ENCODE measurements at regions not wholly inside any gene's neighbourhood (a gene's known extent, or its start where the extent isn't known, plus 50 kb on each side); places are given as distances from the start of the nearest gene placed in this dataset.
A peak's percentile ranks its signal among the peaks of the same experiment; 100 is the strongest.

DNA sequence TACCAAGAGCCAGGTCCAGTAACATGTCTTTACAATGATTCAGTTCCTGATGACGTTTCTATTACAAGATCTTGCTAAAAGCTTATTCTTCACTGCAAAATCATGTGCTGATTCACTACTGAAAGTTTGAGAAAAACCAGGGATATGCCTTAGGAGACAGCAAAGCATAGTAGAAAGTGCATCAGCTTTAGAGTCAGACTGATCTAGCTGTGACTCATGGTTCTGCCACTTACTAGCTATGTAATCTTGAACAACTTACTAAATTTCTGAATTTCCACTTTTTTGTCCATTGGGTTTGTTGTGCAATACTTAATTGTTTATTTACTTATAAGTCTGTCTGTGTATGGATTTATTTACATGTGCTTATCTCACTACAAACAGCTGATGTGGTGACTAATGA lies 198.5 kb upstream of the RSPO3 start:
- peak in 2 of 4 donors; percentile 42 to 44 for DNase-seq
- no peaks in the 10 kb centered on the region for H3K27me3 ChIP-seq
- H3K4me3 ChIP-seq, result no peak overlapping the region
- peak; percentile 60 for ATAC-seq
- H3K4me1 ChIP-seq, result no peaks in the 10 kb centered on the region
- H3K27ac ChIP-seq, result no peak overlapping the region
- no peaks in the 10 kb centered on the region for H3K36me3 ChIP-seq
- no peaks in the 10 kb centered on the region for H3K9me3 ChIP-seq
- TF ChIP-seq, protein P1, sequence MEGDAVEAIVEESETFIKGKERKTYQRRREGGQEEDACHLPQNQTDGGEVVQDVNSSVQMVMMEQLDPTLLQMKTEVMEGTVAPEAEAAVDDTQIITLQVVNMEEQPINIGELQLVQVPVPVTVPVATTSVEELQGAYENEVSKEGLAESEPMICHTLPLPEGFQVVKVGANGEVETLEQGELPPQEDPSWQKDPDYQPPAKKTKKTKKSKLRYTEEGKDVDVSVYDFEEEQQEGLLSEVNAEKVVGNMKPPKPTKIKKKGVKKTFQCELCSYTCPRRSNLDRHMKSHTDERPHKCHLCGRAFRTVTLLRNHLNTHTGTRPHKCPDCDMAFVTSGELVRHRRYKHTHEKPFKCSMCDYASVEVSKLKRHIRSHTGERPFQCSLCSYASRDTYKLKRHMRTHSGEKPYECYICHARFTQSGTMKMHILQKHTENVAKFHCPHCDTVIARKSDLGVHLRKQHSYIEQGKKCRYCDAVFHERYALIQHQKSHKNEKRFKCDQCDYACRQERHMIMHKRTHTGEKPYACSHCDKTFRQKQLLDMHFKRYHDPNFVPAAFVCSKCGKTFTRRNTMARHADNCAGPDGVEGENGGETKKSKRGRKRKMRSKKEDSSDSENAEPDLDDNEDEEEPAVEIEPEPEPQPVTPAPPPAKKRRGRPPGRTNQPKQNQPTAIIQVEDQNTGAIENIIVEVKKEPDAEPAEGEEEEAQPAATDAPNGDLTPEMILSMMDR (IDR thresholded peaks at IDR 0.05), result no peak
- intact Hi-C loops (cut with DNase I), result no loop called here

DNA sequence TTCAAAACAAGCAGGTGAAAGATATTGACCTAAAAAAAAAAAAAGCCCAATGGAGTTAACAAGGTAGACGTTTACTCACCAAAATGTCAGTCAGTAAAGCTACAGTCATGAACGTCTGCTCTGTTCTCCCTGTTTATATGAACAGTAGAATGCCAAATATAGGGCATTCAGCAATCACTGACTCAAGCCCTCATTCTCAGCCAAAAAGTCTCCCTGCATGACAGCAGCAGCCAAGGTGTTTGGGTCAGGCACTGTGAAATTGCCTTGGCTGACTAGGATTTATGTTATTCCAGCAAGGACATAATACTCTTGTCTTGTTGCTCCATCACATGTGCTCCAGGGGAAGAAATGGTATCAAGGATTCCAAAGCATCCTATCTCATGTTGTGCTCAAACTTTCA lies 194.7 kb upstream of the RSPO3 start:
- DNase-seq (no peak), ATAC-seq (no peak)
- TF ChIP-seq, protein P1 (IDR thresholded peaks at IDR 0.05), result no peak

DNA sequence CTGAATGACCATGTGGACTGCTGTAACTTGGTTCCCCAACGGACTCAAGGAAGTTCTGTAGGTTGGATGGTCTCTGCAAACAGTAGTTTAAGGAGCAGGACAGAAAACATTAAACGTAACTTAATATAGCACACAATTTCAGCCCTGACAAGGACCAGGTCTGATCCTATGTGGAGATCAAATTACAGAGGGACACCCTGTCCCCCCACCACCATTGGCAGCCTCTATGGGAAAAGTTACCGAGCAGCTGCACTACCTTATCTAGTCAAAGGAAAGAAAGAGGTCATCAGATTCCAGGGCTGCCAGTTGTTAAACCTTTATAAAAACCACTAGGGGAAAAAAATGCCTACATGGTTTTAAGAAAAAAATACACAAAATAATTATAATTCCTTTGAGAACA lies 191.5 kb upstream of the RSPO3 start:
- ATAC-seq (no peak), DNase-seq (no peak)
- TF ChIP-seq, protein P1 (IDR thresholded peaks at IDR 0.05), result no peak
- Histone ChIP-seq H3K27me3 (no peaks in the 10 kb centered on the region), H3K27ac (no peak overlapping the region), H3K9me3 (no peaks in the 10 kb centered on the region), H3K4me1 (no peaks in the 10 kb centered on the region), H3K36me3 (no peaks in the 10 kb centered on the region), H3K4me3 (no peak overlapping the region)
- intact Hi-C loops (cut with DNase I), result no loop called here

More for the DNA sequence above, 194.7 kb upstream of the RSPO3 start:
- no peak overlapping the region for H3K27ac ChIP-seq
- H3K4me3 ChIP-seq, result no peak overlapping the region
- H3K36me3 ChIP-seq, result no peaks in the 10 kb centered on the region
- intact Hi-C loops (cut with DNase I), result no loop called here
- H3K4me1 ChIP-seq, result no peaks in the 10 kb centered on the region
- no peaks in the 10 kb centered on the region for H3K27me3 ChIP-seq
- H3K9me3 ChIP-seq, result no peaks in the 10 kb centered on the region

DNA sequence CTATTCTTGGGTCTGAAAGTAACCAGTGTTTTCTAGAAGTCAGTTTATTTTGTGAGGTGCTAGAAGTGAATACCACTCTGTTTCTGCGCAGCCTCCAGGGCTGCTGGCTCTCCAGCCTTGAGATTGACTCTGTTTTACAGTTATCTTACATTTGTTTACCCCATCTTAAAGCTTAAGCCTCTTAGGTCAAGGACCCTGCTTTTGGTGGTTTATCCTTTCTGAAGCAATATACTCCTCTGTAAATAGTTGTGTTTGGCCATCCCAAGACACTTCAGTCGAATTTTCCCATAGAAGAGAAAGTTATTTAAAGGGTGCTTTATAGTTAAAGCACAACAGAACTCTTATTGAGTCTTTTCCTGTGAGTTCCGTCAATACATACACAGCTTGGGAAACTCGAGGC lies 190.6 kb upstream of the RSPO3 start:
- TF ChIP-seq, protein P1 (IDR thresholded peaks at IDR 0.05), result no peak
- no peaks in the 10 kb centered on the region for H3K27me3 ChIP-seq
- peak in 1 of 4 donors; percentile 12 for DNase-seq
- H3K4me1 ChIP-seq, result no peaks in the 10 kb centered on the region
- H3K36me3 ChIP-seq, result no peaks in the 10 kb centered on the region
- no peak for ATAC-seq
- H3K27ac ChIP-seq, result no peak overlapping the region
- no peak overlapping the region for H3K4me3 ChIP-seq
- intact Hi-C loops (cut with DNase I), result no loop called here
- H3K9me3 ChIP-seq, result no peaks in the 10 kb centered on the region

DNA sequence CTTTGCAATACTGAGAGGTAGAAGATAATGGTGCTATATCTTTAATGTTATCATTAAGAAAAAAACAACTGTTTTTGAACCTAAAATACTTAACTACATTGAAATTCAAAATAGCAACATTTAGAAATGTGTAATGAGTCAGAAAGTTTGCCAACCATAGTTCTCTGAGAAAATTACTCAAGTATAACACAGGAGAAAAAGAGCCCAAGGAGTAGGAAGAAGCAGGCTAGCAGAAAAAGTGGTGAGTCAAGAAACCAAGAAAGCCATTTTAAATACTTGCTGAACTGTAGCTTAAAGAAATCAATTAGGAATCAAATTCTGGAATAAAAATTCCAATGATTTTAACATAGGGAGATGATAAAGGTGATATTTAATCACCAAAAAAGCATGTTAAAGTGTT lies 181.0 kb upstream of the RSPO3 start:
- Histone ChIP-seq H3K4me3 (no peak overlapping the region), H3K4me1 (no peaks in the 10 kb centered on the region), H3K9me3 (no peaks in the 10 kb centered on the region), H3K36me3 (no peaks in the 10 kb centered on the region), H3K27ac (no peak overlapping the region), H3K27me3 (no peaks in the 10 kb centered on the region)
- DNase-seq, result no peak
- TF ChIP-seq, protein P1 (IDR thresholded peaks at IDR 0.05), result no peak
- no peak for ATAC-seq
- intact Hi-C loops (cut with DNase I), result no loop called here
